ENCODE measurements at regions not wholly inside any gene's neighbourhood (a gene's known extent, or its start where the extent isn't known, plus 50 kb on each side); places are given as distances from the start of the nearest gene placed in this dataset.

DNA sequence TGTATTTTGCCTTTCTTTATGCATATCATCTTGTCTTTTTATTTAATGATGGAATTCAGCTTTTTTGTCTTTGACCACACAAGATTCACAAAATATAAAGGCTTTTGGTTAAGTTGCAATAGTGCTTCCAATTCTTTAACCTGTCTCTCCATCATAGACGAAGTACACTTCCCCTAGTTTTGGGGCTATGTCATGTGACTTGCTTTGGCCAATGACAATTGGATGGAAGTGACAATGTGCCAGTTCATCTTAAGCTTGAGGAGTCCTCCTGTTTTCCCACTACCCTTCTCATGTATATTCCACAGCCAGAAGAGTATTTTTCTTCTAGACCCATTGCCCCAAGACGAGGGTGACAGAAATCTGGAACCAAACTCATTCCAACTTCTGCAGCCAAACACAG lies 419.6 kb upstream of the BRINP3 start:
- TF ChIP-seq CTCF (IDR thresholded peaks at IDR 0.05), result no peak
- TF ChIP-seq POLR2A (IDR thresholded peaks at IDR 0.05; ENCODE audit: low read depth), result no peak
- TF ChIP-seq EP300 (IDR thresholded peaks at IDR 0.05), result no peak
- no peak for TF ChIP-seq POLR2AphosphoS5 (IDR thresholded peaks at IDR 0.05)
